Smooth muscle cell (in vitro differentiated cells): ENCODE measurements at regions not wholly inside any gene's neighbourhood (a gene's known extent, or its start where the extent isn't known, plus 50 kb on each side); places are given as distances from the start of the nearest gene placed in this dataset.

ENCODE experiments used
- DNase-seq: peaks from one replicate; lab custom pipeline; 2025; ENCODE audit not compliant: unreplicated experiment; lab: John Stamatoyannopoulos, UW
- H2AFZ ChIP-seq: fragments of 200-600 bp; sonication (generic); 2 replicates; pipeline ENCODE4 v1.6.0; 2016; ENCODE audit warnings: antibody characterized with exemption, low read depth, mild to moderate bottlenecking
- H3F3A ChIP-seq: fragments of 200-600 bp; sonication (generic); 2 replicates; pipeline ENCODE4 v1.6.0; 2017; ENCODE audit warnings: antibody characterized with exemption, low read depth
- H3K27ac ChIP-seq: fragments of 200-600 bp; sonication (generic); 2 replicates; pipeline ENCODE4 v1.5.1; 2016; ENCODE audit warnings: low read depth, mild to moderate bottlenecking
- H3K27me3 ChIP-seq: fragments of 200-600 bp; sonication (generic); 2 replicates; pipeline ENCODE4 v1.6.1; 2016; ENCODE audit warnings: low read depth, mild to moderate bottlenecking
- H3K36me3 ChIP-seq: fragments of 200-600 bp; sonication (generic); 2 replicates; pipeline ENCODE4 v1.5.1; 2016; ENCODE audit warnings: low read depth
- H3K4me1 ChIP-seq: fragments of 200-600 bp; sonication (generic); 2 replicates; pipeline ENCODE4 v1.5.1; 2016; ENCODE audit warnings: low read depth
- H3K4me2 ChIP-seq: fragments of 200-600 bp; sonication (generic); 2 replicates; pipeline ENCODE4 v1.6.0; 2016; ENCODE audit warnings: mild to moderate bottlenecking
- H3K4me3 ChIP-seq: fragments of 200-600 bp; sonication (generic); 2 replicates; pipeline ENCODE4 v1.5.1; 2016; ENCODE audit warnings: mild to moderate bottlenecking
- H3K79me2 ChIP-seq: fragments of 200-600 bp; sonication (generic); 2 replicates; pipeline ENCODE4 v1.6.0; 2016; ENCODE audit warnings: low read depth, mild to moderate bottlenecking
- H3K9ac ChIP-seq: fragments of 200-600 bp; sonication (generic); 2 replicates; pipeline ENCODE4 v1.6.0; 2016; ENCODE audit warnings: low read depth
- H3K9me3 ChIP-seq: fragments of 200-600 bp; sonication (generic); replicated peaks from 2 replicates; pipeline ENCODE4 v1.5.1; 2016; ENCODE audit warnings: low read depth
- H4K20me1 ChIP-seq: fragments of 200-600 bp; sonication (generic); 2 replicates; pipeline ENCODE4 v1.6.0; 2016; ENCODE audit warnings: low read depth
- CTCF ChIP-seq: fragments of 200-600 bp; sonication (generic); IDR thresholded peaks from 2 replicates; pipeline ENCODE4 v1.5.1; 2017; ENCODE audit warnings: borderline replicate concordance, mild to moderate bottlenecking, antibody characterized with exemption; ENCODE audit not compliant: insufficient read depth, poor library complexity, severe bottlenecking
- WGBS: methylation state at CpG from one replicate; pipeline ENCODE4 v1.1.7; 2016; ENCODE audit warnings: low lambda C conversion rate; 5-methylcytosine and 5-hydroxymethylcytosine counted together

- Histone ChIP-seq H3K9ac (no peak overlapping the region), H3K9me3 (no peaks in the 10 kb centered on the region), H3K27me3 (no peaks in the 10 kb centered on the region), H3K4me3 (no peak overlapping the region), H3K79me2 (no peaks in the 10 kb centered on the region), H3F3A (no peaks in the 10 kb centered on the region), H3K27ac (no peak overlapping the region), H3K4me1 (no peaks in the 10 kb centered on the region), H4K20me1 (no peaks in the 10 kb centered on the region), H3K36me3 (no peaks in the 10 kb centered on the region), H2AFZ (no peak overlapping the region), H3K4me2 (no peak overlapping the region)
- no peak for DNase-seq
- WGBS = 84% methylated on average over 3 of the region's 3 CpGs
- no peak for TF ChIP-seq CTCF
Observed at GRCh38 chr4:52212702-52213101, 161.6 kb downstream of the SPATA18 start.

GRCh38 chr4:52231526-52231925 lies 180.4 kb downstream of the SPATA18 start:
- Histone ChIP-seq H3K27ac (no peak overlapping the region), H3K4me2 (no peak overlapping the region), H3K4me3 (no peak overlapping the region), H3F3A (no peaks in the 10 kb centered on the region), H3K36me3 (no peaks in the 10 kb centered on the region), H2AFZ (no peak overlapping the region), H3K9ac (no peak overlapping the region), H3K4me1 (no peaks in the 10 kb centered on the region), H3K9me3 (no peaks in the 10 kb centered on the region), H3K27me3 (no peaks in the 10 kb centered on the region), H4K20me1 (no peaks in the 10 kb centered on the region), H3K79me2 (no peaks in the 10 kb centered on the region)
- TF ChIP-seq CTCF = no peak
- no peak for DNase-seq
- WGBS = 64% methylated on average over 3 of the region's 3 CpGs

- Histone ChIP-seq H3K27ac (no peak overlapping the region), H3K4me2 (no peak overlapping the region), H2AFZ (no peak overlapping the region), H4K20me1 (no peaks in the 10 kb centered on the region), H3K4me3 (peak overlapping the region; percentile 7), H3K27me3 (no peaks in the 10 kb centered on the region), H3F3A (no peaks in the 10 kb centered on the region), H3K9me3 (no peaks in the 10 kb centered on the region), H3K79me2 (no peaks in the 10 kb centered on the region), H3K36me3 (no peaks in the 10 kb centered on the region), H3K9ac (no peak overlapping the region), H3K4me1 (no peaks in the 10 kb centered on the region)
- DNase-seq = no peak
- WGBS = 72% methylated on average over 6 of the region's 6 CpGs
- TF ChIP-seq CTCF = peak; percentile 67
Observed at GRCh38 chr4:52234561-52235440, 183.7 kb downstream of the SPATA18 start.
